DMS153 treated with DMSO at 0.1 percent for 48 hours (cell line): ENCODE measurements at regions not wholly inside any gene's neighbourhood (a gene's known extent, or its start where the extent isn't known, plus 50 kb on each side); places are given as distances from the start of the nearest gene placed in this dataset.
"Not testable (repeated sequence)": the region's sequence is repeated elsewhere in the genome, so short reads cannot be mapped to it uniquely, and the experiment has no call there.

Experiments used
- DNase-seq: peaks from one replicate; lab custom pipeline; 2025; ENCODE audit not compliant: unreplicated experiment; lab: John Stamatoyannopoulos, UW

- DNase-seq, result no peak
These were observed 1231.2 kb upstream of the ZEB2 start for GRCh38 chr2:145751155-145751554.

GRCh38 chr2:145750612-145751011, 1230.7 kb upstream of the ZEB2 start:
- no peak for DNase-seq

GRCh38 chr2:145750144-145750543, 1230.2 kb upstream of the ZEB2 start:
- no peak for DNase-seq

GRCh38 chr2:145749556-145749955, 1229.6 kb upstream of the ZEB2 start:
- DNase-seq, result no peak

GRCh38 chr2:145748927-145749326, 1229.0 kb upstream of the ZEB2 start:
- DNase-seq, result no peak

GRCh38 chr2:145747715-145748114, 1227.8 kb upstream of the ZEB2 start:
- DNase-seq, result no peak

- DNase-seq, result not testable (repeated sequence)
These were observed 1225.4 kb upstream of the ZEB2 start for GRCh38 chr2:145745387-145745721.

GRCh38 chr2:145744541-145745386, 1224.8 kb upstream of the ZEB2 start:
- no peak for DNase-seq

GRCh38 chr2:145743011-145743410, 1223.1 kb upstream of the ZEB2 start:
- no peak for DNase-seq

- no peak for DNase-seq
These were observed 1221.7 kb upstream of the ZEB2 start for GRCh38 chr2:145741636-145742035.

GRCh38 chr2:145741181-145741580, 1221.3 kb upstream of the ZEB2 start:
- DNase-seq, result no peak

- DNase-seq, result no peak
These were observed 1220.4 kb upstream of the ZEB2 start for GRCh38 chr2:145740302-145740701.

- DNase-seq, result no peak
These were observed 1219.8 kb upstream of the ZEB2 start for GRCh38 chr2:145739681-145740080.

GRCh38 chr2:145736871-145737270, 1217.0 kb upstream of the ZEB2 start:
- no peak for DNase-seq

- DNase-seq, result no peak
These were observed 1211.5 kb upstream of the ZEB2 start for GRCh38 chr2:145731467-145731866.

- DNase-seq, result no peak
These were observed 1210.3 kb upstream of the ZEB2 start for GRCh38 chr2:145729993-145730770.

- no peak for DNase-seq
These were observed 1209.6 kb upstream of the ZEB2 start for GRCh38 chr2:145729481-145729880.

GRCh38 chr2:145728511-145728910, 1208.6 kb upstream of the ZEB2 start:
- DNase-seq, result no peak

GRCh38 chr2:145725876-145726275, 1206.0 kb upstream of the ZEB2 start:
- DNase-seq, result no peak

GRCh38 chr2:145724311-145724898, 1204.5 kb upstream of the ZEB2 start:
- DNase-seq, result no peak

- no peak for DNase-seq
These were observed 1204.0 kb upstream of the ZEB2 start for GRCh38 chr2:145723872-145724271.

- DNase-seq, result no peak
These were observed 1201.8 kb upstream of the ZEB2 start for GRCh38 chr2:145721681-145722080.
